ENCODE measurements at regions not wholly inside any gene's neighbourhood (a gene's known extent, or its start where the extent isn't known, plus 50 kb on each side); places are given as distances from the start of the nearest gene placed in this dataset.

DNA sequence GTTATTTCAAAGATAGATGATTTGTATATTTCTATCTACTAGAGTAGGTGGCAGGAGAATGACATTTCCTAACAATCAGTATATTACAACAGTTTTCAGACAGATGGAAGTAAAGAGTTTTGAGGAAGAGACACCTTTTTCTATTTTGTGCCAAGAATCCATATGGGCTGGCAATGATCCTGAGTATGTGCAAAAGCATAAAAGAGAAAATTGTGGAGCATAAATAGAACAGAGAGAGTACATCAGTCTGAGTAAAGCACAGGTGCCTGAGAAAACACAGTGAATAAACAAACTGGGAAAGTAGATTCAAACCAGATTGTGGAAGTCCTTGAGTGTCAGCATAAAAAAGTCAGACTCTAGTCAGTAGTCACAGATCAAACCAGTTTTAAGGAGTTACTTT lies 96.8 kb upstream of the WDR44 start:
- TF ChIP-seq POLR2A (IDR thresholded peaks at IDR 0.05; ENCODE audit: low read depth, low read length): no peak
- TF ChIP-seq PAX5 (IDR thresholded peaks at IDR 0.05; ENCODE audit: insufficient read depth, low read length, severe bottlenecking): no peak
- TF ChIP-seq TAF1 (IDR thresholded peaks at IDR 0.05; ENCODE audit: low read depth, low read length): no peak
- no peak for TF ChIP-seq SPI1 (IDR thresholded peaks at IDR 0.05; ENCODE audit: low read depth, low read length)
- no peak for TF ChIP-seq POLR2AphosphoS5 (IDR thresholded peaks at IDR 0.05; ENCODE audit: low read depth, low read length)
